ENCODE measurements at regions not wholly inside any gene's neighbourhood (a gene's known extent, or its start where the extent isn't known, plus 50 kb on each side); places are given as distances from the start of the nearest gene placed in this dataset.

- DNase-seq (ENCODE audit: low read depth): no peak
- TF ChIP-seq CTCF (IDR thresholded peaks at IDR 0.05; ENCODE audit: insufficient read depth, low read length, poor library complexity, severe bottlenecking): no peak
- Histone ChIP-seq H3K36me3 (ENCODE audit: control insufficient read depth, insufficient read depth, low read length) (no peaks in the 10 kb centered on the region), H3K4me3 (ENCODE audit: low read depth, low read length) (no peak overlapping the region), H3K27me3 (ENCODE audit: control insufficient read depth, insufficient read depth, low read length) (no peaks in the 10 kb centered on the region)
These were observed 196.3 kb downstream of the BCHE start for GRCh38 chr3:165640970-165641369.

- no peaks in the 10 kb centered on the region for H3K36me3 ChIP-seq (ENCODE audit: control insufficient read depth, insufficient read depth, low read length)
- no peak for TF ChIP-seq CTCF (IDR thresholded peaks at IDR 0.05; ENCODE audit: insufficient read depth, low read length, poor library complexity, severe bottlenecking)
- no peak for DNase-seq (ENCODE audit: low read depth)
- no peaks in the 10 kb centered on the region for H3K27me3 ChIP-seq (ENCODE audit: control insufficient read depth, insufficient read depth, low read length)
- no peak overlapping the region for H3K4me3 ChIP-seq (ENCODE audit: low read depth, low read length)
These were observed 197.2 kb downstream of the BCHE start for GRCh38 chr3:165640031-165640430.

GRCh38 chr3:165638034-165638433 lies 199.2 kb downstream of the BCHE start:
- Histone ChIP-seq H3K4me3 (ENCODE audit: low read depth, low read length) (no peak overlapping the region), H3K27me3 (ENCODE audit: control insufficient read depth, insufficient read depth, low read length) (no peaks in the 10 kb centered on the region), H3K36me3 (ENCODE audit: control insufficient read depth, insufficient read depth, low read length) (no peaks in the 10 kb centered on the region)
- DNase-seq (ENCODE audit: low read depth): no peak
- TF ChIP-seq CTCF (IDR thresholded peaks at IDR 0.05; ENCODE audit: insufficient read depth, low read length, poor library complexity, severe bottlenecking): no peak

- Histone ChIP-seq H3K36me3 (ENCODE audit: control insufficient read depth, insufficient read depth, low read length) (no peaks in the 10 kb centered on the region), H3K27me3 (ENCODE audit: control insufficient read depth, insufficient read depth, low read length) (no peaks in the 10 kb centered on the region), H3K4me3 (ENCODE audit: low read depth, low read length) (no peak overlapping the region)
- peak; percentile 21 for DNase-seq (ENCODE audit: low read depth)
- no peak for TF ChIP-seq CTCF (IDR thresholded peaks at IDR 0.05; ENCODE audit: insufficient read depth, low read length, poor library complexity, severe bottlenecking)
These were observed 200.6 kb downstream of the BCHE start for GRCh38 chr3:165636684-165637015.

GRCh38 chr3:165635791-165636683 lies 201.2 kb downstream of the BCHE start:
- no peak for TF ChIP-seq CTCF (IDR thresholded peaks at IDR 0.05; ENCODE audit: insufficient read depth, low read length, poor library complexity, severe bottlenecking)
- DNase-seq (ENCODE audit: low read depth): peak; percentile 37
- H3K36me3 ChIP-seq (ENCODE audit: control insufficient read depth, insufficient read depth, low read length): no peaks in the 10 kb centered on the region
- H3K27me3 ChIP-seq (ENCODE audit: control insufficient read depth, insufficient read depth, low read length): no peaks in the 10 kb centered on the region
- H3K4me3 ChIP-seq (ENCODE audit: low read depth, low read length): no peak overlapping the region

GRCh38 chr3:165624761-165625160 lies 212.5 kb downstream of the BCHE start:
- TF ChIP-seq CTCF (IDR thresholded peaks at IDR 0.05; ENCODE audit: insufficient read depth, low read length, poor library complexity, severe bottlenecking): peak; percentile 42
- Histone ChIP-seq H3K27me3 (ENCODE audit: control insufficient read depth, insufficient read depth, low read length) (no peaks in the 10 kb centered on the region), H3K4me3 (ENCODE audit: low read depth, low read length) (no peak overlapping the region), H3K36me3 (ENCODE audit: control insufficient read depth, insufficient read depth, low read length) (no peaks in the 10 kb centered on the region)
- no peak for DNase-seq (ENCODE audit: low read depth)

Measured in kidney epithelial cell (primary cell).